DOHH2 (cell line): ENCODE measurements at regions not wholly inside any gene's neighbourhood (a gene's known extent, or its start where the extent isn't known, plus 50 kb on each side); places are given as distances from the start of the nearest gene placed in this dataset.

Experiments used
- CTCF ChIP-seq: fragments of 200-600 bp; sonication (generic); IDR thresholded peaks from one replicate; pipeline ENCODE4 v1.5.1; 2014; ENCODE audit warnings: antibody characterized with exemption, mild to moderate bottlenecking, low read depth, low read length; ENCODE audit not compliant: poor library complexity, severe bottlenecking
- EZH2phosphoT487 ChIP-seq: fragments of 200-600 bp; sonication (generic); IDR thresholded peaks from 2 replicates; pipeline ENCODE4 v1.6.1; 2017; ENCODE audit warnings: borderline replicate concordance, mild to moderate bottlenecking, antibody characterized with exemption, low read length, moderate library complexity, mixed read lengths

GRCh38 chr2:123362671-123363440, 662.2 kb upstream of the CNTNAP5 start:
- no peak for TF ChIP-seq CTCF
- TF ChIP-seq EZH2phosphoT487 = no peak
